GM12864 (cell line): ENCODE measurements at regions not wholly inside any gene's neighbourhood (a gene's known extent, or its start where the extent isn't known, plus 50 kb on each side); places are given as distances from the start of the nearest gene placed in this dataset.

Experiments used
- DNase-seq: peaks from one replicate; pipeline ENCODE4 v3.0.0-alpha.2; 2011; ENCODE audit warnings: low read depth
- H3K4me3 ChIP-seq: 2 replicates; pipeline ENCODE4 v1.5.1; 2011; ENCODE audit warnings: mild to moderate bottlenecking, low read depth, low read length, control low read depth
- TF ChIP-seq, protein P1 (sequence below): IDR thresholded peaks from 2 replicates; pipeline ENCODE4 v1.5.1; 2011; ENCODE audit warnings: low read depth, mild to moderate bottlenecking, moderate library complexity, low read length, control low read depth, inconsistent platforms; ENCODE audit errors: missing control alignments

DNA sequence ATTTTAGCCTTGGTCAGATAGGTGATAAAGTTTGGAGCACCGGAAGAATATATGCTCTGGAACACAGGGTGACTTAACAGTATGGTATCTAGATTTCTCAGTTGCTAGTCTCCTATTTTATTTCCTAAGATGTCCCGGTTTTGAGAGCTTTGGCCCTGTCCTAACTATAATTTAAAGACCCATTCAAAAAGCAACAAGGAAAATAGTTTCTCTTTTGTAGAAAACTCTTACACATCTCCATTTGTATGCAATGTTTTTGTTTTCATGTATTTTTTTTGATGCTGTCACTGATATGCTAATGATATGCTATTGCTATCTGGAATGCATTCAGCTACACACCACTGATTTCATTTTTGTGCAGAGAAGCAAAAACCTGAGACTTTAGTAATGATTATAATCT, 237.8 kb downstream of the GPD2 start:
- no peak for DNase-seq
- TF ChIP-seq, protein P1, sequence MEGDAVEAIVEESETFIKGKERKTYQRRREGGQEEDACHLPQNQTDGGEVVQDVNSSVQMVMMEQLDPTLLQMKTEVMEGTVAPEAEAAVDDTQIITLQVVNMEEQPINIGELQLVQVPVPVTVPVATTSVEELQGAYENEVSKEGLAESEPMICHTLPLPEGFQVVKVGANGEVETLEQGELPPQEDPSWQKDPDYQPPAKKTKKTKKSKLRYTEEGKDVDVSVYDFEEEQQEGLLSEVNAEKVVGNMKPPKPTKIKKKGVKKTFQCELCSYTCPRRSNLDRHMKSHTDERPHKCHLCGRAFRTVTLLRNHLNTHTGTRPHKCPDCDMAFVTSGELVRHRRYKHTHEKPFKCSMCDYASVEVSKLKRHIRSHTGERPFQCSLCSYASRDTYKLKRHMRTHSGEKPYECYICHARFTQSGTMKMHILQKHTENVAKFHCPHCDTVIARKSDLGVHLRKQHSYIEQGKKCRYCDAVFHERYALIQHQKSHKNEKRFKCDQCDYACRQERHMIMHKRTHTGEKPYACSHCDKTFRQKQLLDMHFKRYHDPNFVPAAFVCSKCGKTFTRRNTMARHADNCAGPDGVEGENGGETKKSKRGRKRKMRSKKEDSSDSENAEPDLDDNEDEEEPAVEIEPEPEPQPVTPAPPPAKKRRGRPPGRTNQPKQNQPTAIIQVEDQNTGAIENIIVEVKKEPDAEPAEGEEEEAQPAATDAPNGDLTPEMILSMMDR, result no peak
- no peak overlapping the region for H3K4me3 ChIP-seq

DNA sequence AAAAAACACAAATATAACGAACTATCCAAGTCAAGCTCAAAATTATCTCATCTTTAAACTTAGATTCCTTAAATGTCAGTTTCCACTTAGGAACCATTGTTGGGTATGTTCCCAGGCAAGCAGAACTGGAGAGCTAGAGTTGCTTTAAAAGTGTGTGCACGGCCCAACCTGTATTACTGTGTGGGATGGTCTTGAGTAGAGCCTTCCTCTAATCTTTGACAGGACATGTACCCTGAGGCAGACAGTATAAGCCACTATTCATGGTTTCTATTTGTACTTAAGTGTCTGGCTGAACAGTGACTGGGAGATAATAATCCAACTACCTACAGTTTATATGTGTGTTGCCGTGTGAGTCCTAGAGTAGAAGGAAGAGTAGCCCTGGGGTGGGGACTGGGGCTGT, 239.7 kb downstream of the GPD2 start:
- TF ChIP-seq, protein P1, result no peak
- DNase-seq, result no peak
- H3K4me3 ChIP-seq, result no peak overlapping the region

DNA sequence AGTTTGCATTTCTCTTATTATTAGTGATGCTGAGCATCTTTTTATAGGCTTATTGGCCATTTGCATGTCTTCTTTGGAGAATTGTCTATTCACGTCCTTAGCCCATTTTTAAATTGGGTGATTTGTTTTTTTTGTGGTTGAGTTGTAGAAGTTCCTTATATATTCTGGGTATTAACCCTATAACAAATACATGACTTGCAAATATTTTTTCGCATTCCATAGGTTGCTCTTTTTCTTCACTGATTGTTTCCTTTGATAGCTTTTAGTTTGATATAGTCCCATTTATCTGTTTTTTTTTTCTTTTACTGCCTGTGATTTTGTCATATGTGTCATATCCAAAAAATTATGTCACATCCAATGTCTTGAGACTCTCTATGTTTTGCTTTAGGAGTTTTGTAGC, 243.6 kb downstream of the GPD2 start:
- no peak for DNase-seq
- TF ChIP-seq, protein P1, result no peak
- H3K4me3 ChIP-seq, result no peak overlapping the region

DNA sequence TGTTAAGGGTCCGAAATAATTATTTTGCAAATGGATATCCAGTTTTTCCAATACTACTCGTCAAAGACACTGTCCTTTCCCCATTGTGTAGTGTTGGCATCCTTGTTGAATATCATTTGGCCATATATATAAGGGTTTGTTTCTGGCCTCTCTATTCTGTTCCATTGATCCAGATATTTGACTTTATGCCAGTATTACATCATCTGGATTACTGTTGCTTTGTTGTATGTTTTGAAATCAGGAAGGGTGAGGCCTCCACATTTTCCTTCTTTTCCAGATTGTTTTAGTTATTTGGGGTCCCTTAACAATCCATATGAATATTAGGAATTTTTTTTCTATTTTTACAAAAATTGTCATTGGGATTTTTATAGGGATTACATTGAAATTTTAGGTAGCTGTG, 244.1 kb downstream of the GPD2 start:
- no peak overlapping the region for H3K4me3 ChIP-seq
- TF ChIP-seq, protein P1, result no peak
- no peak for DNase-seq

DNA sequence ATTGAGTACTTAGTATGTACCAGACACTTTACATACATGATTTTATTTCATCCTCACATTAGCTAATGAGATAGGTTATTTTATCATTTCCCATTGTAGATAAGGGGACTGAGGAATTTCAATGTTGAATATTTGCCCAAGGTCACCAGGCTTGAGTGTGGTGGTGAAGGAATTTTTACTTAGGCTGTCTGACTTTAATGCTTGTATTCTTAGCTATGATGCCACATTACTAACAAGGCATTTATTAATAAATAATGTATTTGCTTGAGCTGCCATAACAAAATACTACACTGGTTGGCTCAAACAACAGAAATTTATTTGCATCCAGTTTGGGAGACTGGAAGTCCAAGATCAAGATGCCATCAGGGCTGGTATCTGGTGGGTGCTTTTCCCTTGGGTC, 250.9 kb downstream of the GPD2 start:
- TF ChIP-seq, protein P1, result no peak
- H3K4me3 ChIP-seq, result no peak overlapping the region
- DNase-seq, result no peak

DNA sequence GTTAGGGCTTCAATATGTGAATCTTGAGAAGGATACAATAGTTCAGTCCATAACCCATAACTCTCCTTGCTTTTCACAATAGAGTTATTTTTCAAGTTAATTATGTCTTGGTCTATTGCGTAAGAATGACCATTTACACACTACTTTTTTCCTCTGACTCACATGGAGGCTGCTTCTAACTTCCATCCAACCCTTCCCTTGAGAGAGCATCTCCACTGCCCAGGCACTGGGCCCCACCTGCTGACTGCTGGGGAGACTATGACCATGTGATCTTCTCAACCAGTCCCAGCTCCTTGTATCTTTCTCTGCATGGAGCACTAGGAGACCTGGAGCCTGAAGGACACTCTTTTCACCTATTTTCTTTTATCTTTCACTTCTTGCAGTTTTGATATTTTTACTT, 251.5 kb downstream of the GPD2 start:
- no peak for DNase-seq
- TF ChIP-seq, protein P1, result no peak
- H3K4me3 ChIP-seq, result no peak overlapping the region

DNA sequence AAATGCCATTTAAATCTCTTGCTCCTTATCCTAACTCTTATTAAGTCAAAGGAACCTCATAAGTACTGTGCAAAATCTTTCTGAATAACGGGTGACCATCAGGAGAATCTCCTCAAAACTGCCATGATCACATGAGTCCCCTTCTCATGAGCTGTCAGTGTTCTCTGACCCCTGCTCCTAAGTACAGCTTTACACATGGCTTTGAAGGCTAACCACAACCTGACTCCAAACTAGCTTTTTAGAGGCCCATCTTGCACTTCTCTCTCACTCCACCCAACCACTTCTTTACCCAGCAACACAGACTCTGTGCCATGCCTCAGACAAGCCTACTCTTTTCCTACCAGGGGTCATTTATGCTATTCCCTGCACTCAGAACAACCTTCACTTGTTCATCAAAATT, 253.8 kb downstream of the GPD2 start:
- no peak for DNase-seq
- no peak overlapping the region for H3K4me3 ChIP-seq
- TF ChIP-seq, protein P1, result no peak
